HEK293 (cell line): ENCODE measurements at regions not wholly inside any gene's neighbourhood (a gene's known extent, or its start where the extent isn't known, plus 50 kb on each side); places are given as distances from the start of the nearest gene placed in this dataset.

Experiments
- BCL6B ChIP-seq: fragments of 450-650 bp; formaldehyde crosslinking; IDR thresholded peaks from 2 replicates; pipeline ENCODE4 v1.5.1; 2017; ENCODE audit warnings: missing biosample characterization, missing genetic modification characterization
- OVOL3 ChIP-seq: fragments of 450-650 bp; formaldehyde crosslinking; IDR thresholded peaks from 2 replicates; pipeline ENCODE4 v1.5.1; 2016; ENCODE audit warnings: missing biosample characterization, missing genetic modification characterization
- TF ChIP-seq, protein P1 (sequence below): fragments of 450-650 bp; formaldehyde crosslinking; IDR thresholded peaks from 2 replicates; pipeline ENCODE4 v1.5.1; 2016; ENCODE audit warnings: missing biosample characterization, missing genetic modification characterization
- TF ChIP-seq, protein P2 (sequence below): fragments of 450-650 bp; formaldehyde crosslinking; IDR thresholded peaks from 2 replicates; pipeline ENCODE4 v1.5.1; 2016; ENCODE audit warnings: missing biosample characterization, missing genetic modification characterization

- TF ChIP-seq, protein P1, sequence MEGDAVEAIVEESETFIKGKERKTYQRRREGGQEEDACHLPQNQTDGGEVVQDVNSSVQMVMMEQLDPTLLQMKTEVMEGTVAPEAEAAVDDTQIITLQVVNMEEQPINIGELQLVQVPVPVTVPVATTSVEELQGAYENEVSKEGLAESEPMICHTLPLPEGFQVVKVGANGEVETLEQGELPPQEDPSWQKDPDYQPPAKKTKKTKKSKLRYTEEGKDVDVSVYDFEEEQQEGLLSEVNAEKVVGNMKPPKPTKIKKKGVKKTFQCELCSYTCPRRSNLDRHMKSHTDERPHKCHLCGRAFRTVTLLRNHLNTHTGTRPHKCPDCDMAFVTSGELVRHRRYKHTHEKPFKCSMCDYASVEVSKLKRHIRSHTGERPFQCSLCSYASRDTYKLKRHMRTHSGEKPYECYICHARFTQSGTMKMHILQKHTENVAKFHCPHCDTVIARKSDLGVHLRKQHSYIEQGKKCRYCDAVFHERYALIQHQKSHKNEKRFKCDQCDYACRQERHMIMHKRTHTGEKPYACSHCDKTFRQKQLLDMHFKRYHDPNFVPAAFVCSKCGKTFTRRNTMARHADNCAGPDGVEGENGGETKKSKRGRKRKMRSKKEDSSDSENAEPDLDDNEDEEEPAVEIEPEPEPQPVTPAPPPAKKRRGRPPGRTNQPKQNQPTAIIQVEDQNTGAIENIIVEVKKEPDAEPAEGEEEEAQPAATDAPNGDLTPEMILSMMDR (tag by site-specific recombination) = no peak
- TF ChIP-seq OVOL3 (tag by site-specific recombination) (no peak), BCL6B (tag by site-specific recombination) (no peak)
- TF ChIP-seq, protein P2, sequence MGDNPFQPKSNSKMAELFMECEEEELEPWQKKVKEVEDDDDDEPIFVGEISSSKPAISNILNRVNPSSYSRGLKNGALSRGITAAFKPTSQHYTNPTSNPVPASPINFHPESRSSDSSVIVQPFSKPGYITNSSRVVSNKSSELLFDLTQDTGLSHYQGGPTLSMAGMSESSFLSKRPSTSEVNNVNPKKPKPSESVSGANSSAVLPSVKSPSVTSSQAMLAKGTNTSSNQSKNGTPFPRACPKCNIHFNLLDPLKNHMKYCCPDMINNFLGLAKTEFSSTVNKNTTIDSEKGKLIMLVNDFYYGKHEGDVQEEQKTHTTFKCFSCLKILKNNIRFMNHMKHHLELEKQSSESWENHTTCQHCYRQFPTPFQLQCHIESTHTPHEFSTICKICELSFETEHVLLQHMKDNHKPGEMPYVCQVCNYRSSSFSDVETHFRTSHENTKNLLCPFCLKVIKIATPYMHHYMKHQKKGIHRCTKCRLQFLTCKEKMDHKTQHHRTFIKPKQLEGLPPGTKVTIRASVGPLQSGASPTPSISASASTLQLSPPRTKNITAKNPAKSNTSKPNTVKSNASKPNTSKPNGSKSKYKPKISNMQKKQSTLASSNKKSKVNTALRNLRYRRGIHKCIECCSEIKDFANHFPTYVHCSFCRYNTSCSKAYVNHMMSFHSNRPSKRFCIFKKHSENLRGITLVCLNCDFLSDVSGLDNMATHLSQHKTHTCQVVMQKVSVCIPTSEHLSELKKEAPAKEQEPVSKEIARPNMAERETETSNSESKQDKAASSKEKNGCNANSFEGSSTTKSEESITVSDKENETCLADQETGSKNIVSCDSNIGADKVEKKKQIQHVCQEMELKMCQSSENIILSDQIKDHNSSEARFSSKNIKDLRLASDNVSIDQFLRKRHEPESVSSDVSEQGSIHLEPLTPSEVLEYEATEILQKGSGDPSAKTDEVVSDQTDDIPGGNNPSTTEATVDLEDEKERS (tag by site-specific recombination) = no peak
Measured at GRCh38 chr4:87920478-87920877, 55.0 kb upstream of the SPP1 start.
